Left ventricle myocardium superior (tissue), 1 donor: ENCODE measurements at regions not wholly inside any gene's neighbourhood (a gene's known extent, or its start where the extent isn't known, plus 50 kb on each side); places are given as distances from the start of the nearest gene placed in this dataset.

Experiments
- ATAC-seq: fragments of 200-7000 bp; cut with Tn5 transposase; one replicate; pipeline ENCODE4 v1.9.1; 2020; ENCODE audit warnings: mild to moderate bottlenecking, moderate library complexity
- DNase-seq: peaks from one replicate; pipeline ENCODE4 v3.0.0-alpha.2; 2020
- intact Hi-C: fragments of 100-400 bp; cut with micrococcal nuclease; formaldehyde crosslinking; loops from one replicate; pipeline ENCODE4 v1.11.0; 2022
- donor health status: DM: no; HTN: yes; CAD: no; lungs with severe emphysema.

- DNase-seq (no peak), ATAC-seq (no peak)
- intact Hi-C loops, result no loop called here
Observed at GRCh38 chr17:14006249-14006942, 62.9 kb upstream of the COX10 start.

DNA sequence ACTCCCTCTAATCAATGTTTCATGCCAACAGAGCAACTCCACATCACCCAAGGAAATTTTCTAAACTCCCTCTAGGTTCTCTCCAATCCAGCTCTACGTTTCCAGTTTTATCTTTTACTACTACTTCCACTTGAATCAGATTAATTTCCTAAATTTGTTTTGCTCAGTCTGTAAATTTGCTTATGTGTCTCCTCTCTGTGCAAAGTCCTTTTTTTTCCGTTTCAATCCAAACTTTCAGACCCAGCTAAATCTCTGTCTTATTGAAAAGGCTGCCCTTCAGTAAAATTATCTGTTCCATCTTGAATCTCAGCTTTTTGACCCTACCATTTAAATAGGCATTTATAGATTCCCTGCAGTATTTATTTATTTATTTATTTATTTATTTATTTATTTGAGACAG, 61.4 kb upstream of the COX10 start:
- ATAC-seq, result no peak
- intact Hi-C loops, result no loop called here
- DNase-seq, result no peak

- ATAC-seq, result no peak
- intact Hi-C loops, result no loop called here
Observed at GRCh38 chr17:14011036-14011692, 58.1 kb upstream of the COX10 start.

GRCh38 chr17:14011740-14012405, 57.4 kb upstream of the COX10 start:
- ATAC-seq (peak; percentile 54), DNase-seq (peak; percentile 51)
- intact Hi-C loops, result no loop called here

More at GRCh38 chr17:14011036-14011692, 58.1 kb upstream of the COX10 start:
- no peak for DNase-seq

- no peak for ATAC-seq
- intact Hi-C loops, result no loop called here
- no peak for DNase-seq
Observed at GRCh38 chr17:14014657-14015056, 54.6 kb upstream of the COX10 start.

- intact Hi-C loops, result no loop called here
- no peak for DNase-seq
Observed at GRCh38 chr17:14015271-14015670, 54.0 kb upstream of the COX10 start.

DNA sequence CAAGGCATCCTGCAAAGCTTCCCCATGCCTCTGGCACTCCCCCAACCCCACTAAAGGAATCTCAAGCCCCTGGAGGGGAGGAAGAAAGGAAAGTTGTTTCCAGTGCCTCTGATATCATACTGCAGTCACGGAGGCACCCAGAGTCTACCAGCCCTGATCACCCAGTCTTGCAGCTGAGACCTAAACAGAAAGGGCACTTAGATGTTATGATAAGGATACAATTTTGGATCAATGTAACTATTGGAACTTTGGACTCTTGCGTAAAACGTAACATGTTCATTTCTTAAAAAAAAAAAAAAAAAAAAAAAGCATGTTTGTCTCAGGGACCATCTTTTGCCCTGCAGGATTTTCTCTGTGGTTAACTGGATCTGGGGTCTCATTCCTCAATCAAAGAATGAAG, 52.4 kb upstream of the COX10 start:
- no peak for ATAC-seq
- intact Hi-C loops, result no loop called here
- DNase-seq, result no peak

More at GRCh38 chr17:14015271-14015670, 54.0 kb upstream of the COX10 start:
- ATAC-seq, result no peak

DNA sequence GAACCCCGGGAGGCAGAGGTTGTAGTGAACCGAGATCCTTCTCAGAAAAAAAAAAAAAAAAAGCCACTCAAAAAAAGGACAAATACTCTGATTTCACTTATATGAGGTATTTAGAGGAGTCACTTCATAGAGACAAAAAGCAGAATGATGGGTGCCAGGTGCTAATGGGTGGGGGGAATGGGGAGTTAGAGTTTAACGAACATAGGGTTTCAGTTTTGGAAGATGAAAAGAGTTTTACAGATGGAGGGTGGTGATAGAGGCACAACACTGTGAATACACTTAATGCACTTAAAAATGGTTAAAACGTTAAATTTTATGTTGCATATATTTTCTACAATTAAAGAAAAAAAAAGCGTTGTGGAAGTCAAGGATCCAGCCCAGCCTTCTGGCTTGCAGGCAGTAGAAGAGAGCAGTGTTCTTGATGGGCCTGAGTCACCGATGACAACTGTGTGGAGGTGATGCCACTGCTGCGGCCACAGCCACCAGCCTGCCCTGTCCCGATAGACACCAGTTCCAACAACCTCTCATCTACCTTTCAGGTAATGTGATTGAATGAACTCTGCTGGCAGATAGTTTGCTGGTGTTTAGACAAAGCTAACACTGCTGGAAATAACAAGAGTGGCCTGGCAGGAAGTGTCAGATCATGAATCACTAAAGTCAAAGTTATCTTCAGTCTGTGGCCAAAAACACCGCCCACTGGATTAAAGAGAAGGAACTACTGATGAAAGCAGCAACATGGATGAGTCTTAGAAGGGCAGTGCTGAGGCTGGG, 49.9 kb upstream of the COX10 start:
- DNase-seq (no peak), ATAC-seq (no peak)
- intact Hi-C loops, result no loop called here
